Retinal pigment epithelial cell (primary cell): ENCODE measurements at regions not wholly inside any gene's neighbourhood (a gene's known extent, or its start where the extent isn't known, plus 50 kb on each side); places are given as distances from the start of the nearest gene placed in this dataset.

Experiments
- DNase-seq: peaks from one replicate; pipeline ENCODE4 v3.0.0-alpha.2; 2010; ENCODE audit warnings: low read depth
- H3K4me3 ChIP-seq: 2 replicates; pipeline ENCODE4 v1.5.1; 2011; ENCODE audit warnings: mild to moderate bottlenecking, low read length, control low read depth, moderate library complexity
- CTCF ChIP-seq: conservative IDR thresholded peaks from 2 replicates; pipeline ENCODE4 v1.5.1; 2011; ENCODE audit warnings: low read depth, low read length, control low read depth, inconsistent platforms

GRCh38 chr7:125465527-125465926 lies 535.9 kb upstream of the POT1 start:
- no peak overlapping the region for H3K4me3 ChIP-seq
- TF ChIP-seq CTCF: no peak
- DNase-seq: no peak

GRCh38 chr7:125462615-125463014 lies 533.0 kb upstream of the POT1 start:
- no peak overlapping the region for H3K4me3 ChIP-seq
- DNase-seq: no peak
- TF ChIP-seq CTCF: no peak

- no peak for TF ChIP-seq CTCF
- DNase-seq: no peak
- H3K4me3 ChIP-seq: no peak overlapping the region
Measured at GRCh38 chr7:125459038-125459437, 529.4 kb upstream of the POT1 start.

- H3K4me3 ChIP-seq: no peak overlapping the region
- no peak for TF ChIP-seq CTCF
- no peak for DNase-seq
Measured at GRCh38 chr7:125450749-125451148, 521.1 kb upstream of the POT1 start.

- TF ChIP-seq CTCF: no peak
- H3K4me3 ChIP-seq: no peak overlapping the region
- no peak for DNase-seq
Measured at GRCh38 chr7:125445836-125446235, 516.2 kb upstream of the POT1 start.

- TF ChIP-seq CTCF: no peak
- H3K4me3 ChIP-seq: no peak overlapping the region
Measured at GRCh38 chr7:125444864-125445263, 515.2 kb upstream of the POT1 start.

GRCh38 chr7:125436220-125436619 lies 506.6 kb upstream of the POT1 start:
- no peak overlapping the region for H3K4me3 ChIP-seq
- DNase-seq: no peak
- TF ChIP-seq CTCF: no peak

More at GRCh38 chr7:125444864-125445263, 515.2 kb upstream of the POT1 start:
- DNase-seq: no peak
